HepG2 (cell line): ENCODE measurements at regions not wholly inside any gene's neighbourhood (a gene's known extent, or its start where the extent isn't known, plus 50 kb on each side); places are given as distances from the start of the nearest gene placed in this dataset.

Source experiments
- ATAC-seq: fragments of 200-7000 bp; cut with Tn5 transposase; 3 replicates; pipeline ENCODE4 v1.9.1; 2020; ENCODE audit warnings: mild to moderate bottlenecking, moderate library complexity
- BruUV-seq: library from RNA; stranded (reverse); fragments of 400-500 nt; replicated peaks from 2 replicates; lab custom pipeline; 2021; lab: Mats Ljungman, UMichigan
- CTCF ChIA-PET: fragments of 300-600 bp; formaldehyde crosslinking; extraction: SDS; loops from one replicate; lab custom pipeline; 2021; ENCODE audit warnings: low total read pairs, inconsistent platforms, low intra/inter-chr PET ratio; lab: Yijun Ruan, JAX
- POLR2A ChIA-PET: fragments of 350-600 bp; sonication (Branson Sonifier 250); formaldehyde crosslinking; loops from one replicate; lab custom pipeline; 2020; ENCODE audit warnings: antibody characterized with exemption, inconsistent platforms; lab: Yijun Ruan, JAX
- DNase-seq: peaks from one replicate; pipeline ENCODE4 v3.0.0-alpha.2; 2015; ENCODE audit warnings: low spot score
- FAIRE-seq: peaks from 3 replicates; lab custom pipeline; 2011; peaks lifted over from hg19 to GRCh38; lab: Jason Lieb, UNC
- H2AFZ ChIP-seq: one replicate; pipeline ENCODE4 v1.6.1; 2011; ENCODE audit warnings: low read length, inconsistent platforms
- H3K27ac ChIP-seq: fragments of 300-600 bp; 3 replicates; pipeline ENCODE4 v1.8.0; 2011; ENCODE audit warnings: mixed run types, mild to moderate bottlenecking, mixed read lengths, low read length, inconsistent platforms; ENCODE audit not compliant: insufficient read depth; ENCODE audit errors: extremely low read length
- H3K27me3 ChIP-seq, 2 experiments: fragments of 200-600 bp in 1 of 2; 2 replicates in 1 of 2; 3 replicates in 1 of 2; pipeline versions ENCODE4 v1.6.0 to v1.8.0; 2011; ENCODE audit warnings: low read length in 2 of 2, mild to moderate bottlenecking in 2 of 2, moderate library complexity in 2 of 2, inconsistent platforms in 1 of 2; ENCODE audit not compliant: insufficient read depth in 2 of 2, control insufficient read depth in 1 of 2
- H3K36me3 ChIP-seq, 2 experiments: fragments of 200-600 bp in 1 of 2; replicated peaks in 1 of 2; 2 replicates in 1 of 2; 3 replicates in 1 of 2; pipeline versions ENCODE4 v1.5.1 to v1.8.0; 2011; ENCODE audit warnings: low read length in 2 of 2, inconsistent platforms in 1 of 2; ENCODE audit not compliant: insufficient read depth in 2 of 2, control insufficient read depth in 1 of 2
- H3K4me1 ChIP-seq: 2 replicates; pipeline ENCODE4 v1.5.1; 2012; ENCODE audit warnings: low read length, inconsistent platforms; ENCODE audit not compliant: insufficient read depth
- H3K4me2 ChIP-seq: 2 replicates; pipeline ENCODE4 v1.6.0; 2011; ENCODE audit warnings: low read depth, low read length, inconsistent platforms
- H3K4me3 ChIP-seq, 3 experiments: fragments of 200-600 bp in 1 of 3; sonication (generic), shearing (Covaris generic) in 1 of 3; replicated peaks in 1 of 3; 2 replicates each; pipeline ENCODE4 v1.5.1; 2011 to 2016; ENCODE audit warnings: low read length in 3 of 3, inconsistent platforms in 2 of 3, low read depth in 2 of 3, mild to moderate bottlenecking in 2 of 3, control low read depth in 1 of 3, mixed read lengths in 1 of 3; ENCODE audit not compliant: insufficient read depth in 1 of 3
- H3K79me2 ChIP-seq: one replicate; pipeline ENCODE4 v1.6.1; 2011; ENCODE audit warnings: low read length, inconsistent platforms; ENCODE audit not compliant: insufficient read depth
- H3K9ac ChIP-seq: 2 replicates; pipeline ENCODE4 v1.6.0; 2011; ENCODE audit warnings: mild to moderate bottlenecking, low read depth, low read length, inconsistent platforms; ENCODE audit not compliant: insufficient read depth
- H3K9me3 ChIP-seq: 2 replicates; pipeline ENCODE4 v1.5.1; 2012; ENCODE audit warnings: mild to moderate bottlenecking, low read length
- H4K20me1 ChIP-seq: 2 replicates; pipeline ENCODE4 v1.6.0; 2011; ENCODE audit warnings: inconsistent platforms, mild to moderate bottlenecking, low read length, moderate library complexity; ENCODE audit not compliant: insufficient read depth
- ARNTL ChIP-seq: sonication (generic); formaldehyde crosslinking; IDR thresholded peaks from 2 replicates; pipeline ENCODE4 v1.4.0; 2020; ENCODE audit warnings: mild to moderate bottlenecking, missing genetic modification reagents
- DR1 ChIP-seq: sonication (generic); formaldehyde crosslinking; IDR thresholded peaks from 2 replicates; pipeline ENCODE4 v1.8.0; 2021; ENCODE audit warnings: mild to moderate bottlenecking, missing genetic modification reagents, inconsistent platforms
- HMG20A ChIP-seq: IDR thresholded peaks from 2 replicates; pipeline ENCODE4 v1.6.1; 2016; ENCODE audit warnings: borderline replicate concordance
- HNF4G ChIP-seq, 2 experiments: sonication (generic) in 1 of 2; formaldehyde crosslinking in 1 of 2; IDR thresholded peaks; 2 replicates each; pipeline versions ENCODE4 v1.4.0 to v1.6.1; 2011 to 2020; ENCODE audit warnings: borderline replicate concordance in 2 of 2, low read depth in 2 of 2, mild to moderate bottlenecking in 2 of 2, low read length in 1 of 2, missing genetic modification reagents in 1 of 2, moderate library complexity in 1 of 2
- SMARCE1 ChIP-seq: fragments of 450-650 bp; IDR thresholded peaks from 2 replicates; pipeline ENCODE4 v1.6.1; 2017; ENCODE audit warnings: borderline replicate concordance
- ZKSCAN1 ChIP-seq: fragments of 150-350 bp; IDR thresholded peaks from 2 replicates; pipeline ENCODE4 v1.6.1; 2014; ENCODE audit warnings: low read length
- ZNF512 ChIP-seq: sonication (generic); formaldehyde crosslinking; IDR thresholded peaks from 2 replicates; pipeline ENCODE4 v1.4.0; 2020; ENCODE audit warnings: mild to moderate bottlenecking, missing genetic modification reagents
- ZNF761 ChIP-seq: sonication (generic); formaldehyde crosslinking; conservative IDR thresholded peaks from 2 replicates; pipeline ENCODE4 v1.4.0; 2020; ENCODE audit warnings: mild to moderate bottlenecking, missing genetic modification reagents
- ZNF777 ChIP-seq: sonication (generic); formaldehyde crosslinking; IDR thresholded peaks from 2 replicates; pipeline ENCODE4 v1.4.0; 2020; ENCODE audit warnings: missing genetic modification reagents
- WGBS: methylation state at CpG from one replicate; pipeline ENCODE4 v1.1.6; 2017; ENCODE audit warnings: low lambda C conversion rate; 5-methylcytosine and 5-hydroxymethylcytosine counted together
- in situ Hi-C: cut with HindIII; loops from 2 replicates; pipeline ENCODE4 v1.10.0; 2017; ENCODE audit warnings: low pct_unique_long_range_greater_than_20kb; ENCODE audit not compliant: extremely low pct_ligation_motif_present
- intact Hi-C: fragments of 100-400 bp; cut with micrococcal nuclease; formaldehyde crosslinking; loops from one replicate; pipeline ENCODE4 v1.10.0; 2022; ENCODE audit not compliant: unreplicated experiment

DNA sequence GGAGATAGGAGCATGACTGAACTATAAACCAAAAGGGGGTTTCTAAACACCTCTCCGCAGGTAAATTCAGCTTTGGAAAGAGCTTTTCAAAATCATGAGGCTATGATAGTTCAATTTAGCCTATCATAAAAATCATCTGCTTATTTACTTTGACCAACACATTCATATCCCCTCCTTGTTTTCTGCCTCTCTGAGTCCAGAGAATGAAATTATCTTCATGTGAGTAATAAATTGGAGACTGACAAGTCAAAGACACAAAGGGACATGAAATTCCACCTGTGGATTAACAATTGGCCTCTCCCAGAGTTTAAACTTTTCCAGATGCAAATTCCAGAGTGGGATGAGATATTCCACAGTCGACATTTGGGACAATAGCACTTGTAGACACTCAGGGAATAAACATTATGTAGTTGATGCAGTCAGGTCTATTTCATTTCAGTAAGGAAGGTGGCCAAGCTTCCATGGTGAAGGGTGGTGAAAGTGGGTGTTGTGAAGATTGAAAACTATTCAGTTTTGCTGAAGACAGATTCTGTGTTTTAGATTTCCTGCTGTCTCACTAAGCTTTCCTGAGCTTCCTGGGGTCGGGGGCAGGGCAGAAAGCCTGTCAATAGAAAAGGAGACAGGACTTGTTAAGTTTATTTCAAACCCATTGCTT, 84.7 kb downstream of the CDC42EP3 start:
- ChIA-PET POLR2A (no interaction called here), CTCF (no interaction called here)
- H4K20me1 ChIP-seq, result no peaks in the 10 kb centered on the region
- no peaks in the 10 kb centered on the region for H3K4me1 ChIP-seq
- WGBS, result 13% methylated on average over 3 of the region's 3 CpGs
- no peak for FAIRE-seq
- H3K27me3 ChIP-seq, result peaks cover 0 to 10% of the 10 kb centered on the region in 2 experiments; a peak in 4 of 5 replicates
- no peak for DNase-seq
- intact Hi-C loops, result no loop called here
- H2AFZ ChIP-seq, result no peak overlapping the region
- no TSS peak for BruUV-seq
- no peak overlapping the region for H3K9ac ChIP-seq
- in situ Hi-C loops, result no loop called here
- no peak overlapping the region for H3K27ac ChIP-seq
- no peaks in the 10 kb centered on the region for H3K9me3 ChIP-seq
- no peak overlapping the region for H3K4me3 ChIP-seq
- H3K79me2 ChIP-seq, result no peaks in the 10 kb centered on the region
- ATAC-seq, result no peak
- no peak overlapping the region for H3K4me2 ChIP-seq
- H3K36me3 ChIP-seq, result no peaks in the 10 kb centered on the region
- TF ChIP-seq SMARCE1 (no peak), DR1 (no peak), ZNF777 (no peak), HNF4G (IDR thresholded peaks at IDR 0.05; ENCODE audit: borderline replicate concordance, low read depth, low read length) (no peak), HNF4G (CRISPR knock-in tag; IDR thresholded peaks at IDR 0.05; ENCODE audit: borderline replicate concordance, low read depth) (no peak), HMG20A (CRISPR knock-in tag) (no peak), ZNF512 (CRISPR knock-in tag) (no peak)

- Histone ChIP-seq H3K79me2 (no peaks in the 10 kb centered on the region), H4K20me1 (no peaks in the 10 kb centered on the region), H3K4me3 (no peak overlapping the region), H3K9ac (no peak overlapping the region), H3K36me3 (no peaks in the 10 kb centered on the region), H3K4me2 (no peak overlapping the region), H3K4me1 (no peaks in the 10 kb centered on the region), H3K27ac (no peak overlapping the region), H3K9me3 (no peaks in the 10 kb centered on the region), H3K27me3 (peaks cover 0 to 3% of the 10 kb centered on the region in 2 experiments; a peak in 4 of 5 replicates), H2AFZ (no peak overlapping the region)
- ChIA-PET POLR2A (no interaction called here), CTCF (no interaction called here)
- BruUV-seq, result no TSS peak
- intact Hi-C loops (no loop called here), in situ Hi-C loops (no loop called here)
- TF ChIP-seq ZKSCAN1, result no peak
- no peak for TF ChIP-seq ARNTL
- TF ChIP-seq ZNF761 (CRISPR knock-in tag), result no peak
- DNase-seq, result no peak
- WGBS, result 34% methylated on average over 2 of the region's 2 CpGs
- no peak for ATAC-seq
- FAIRE-seq, result no peak
Measured at GRCh38 chr2:37587817-37588216, 83.6 kb downstream of the CDC42EP3 start.
